Lower leg skin (tissue), 3 donors: ENCODE measurements at regions not wholly inside any gene's neighbourhood (a gene's known extent, or its start where the extent isn't known, plus 50 kb on each side); places are given as distances from the start of the nearest gene placed in this dataset.

Source experiments
- CTCF ChIP-seq, 3 donors: fragments of 450-650 bp; IDR thresholded peaks; one replicate each; pipeline ENCODE4 v1.5.1; 2016; ENCODE audit warnings: antibody characterized with exemption in 3 of 3, mild to moderate bottlenecking in 3 of 3, moderate library complexity in 2 of 3
- POLR2A ChIP-seq, 2 donors: fragments of 450-650 bp; IDR thresholded peaks; one replicate each; pipeline ENCODE4 v1.6.1; 2016 to 2017; ENCODE audit warnings: antibody characterized with exemption in 2 of 2, mild to moderate bottlenecking in 1 of 2, moderate library complexity in 1 of 2

GRCh38 chr16:66135421-66135831 is 231.1 kb upstream of the CDH5 start:
- no peak for TF ChIP-seq CTCF (IDR thresholded peaks at IDR 0.05)
- TF ChIP-seq POLR2A (IDR thresholded peaks at IDR 0.05) = no peak
